Astrocyte (in vitro differentiated cells and primary cell): ENCODE measurements at regions not wholly inside any gene's neighbourhood (a gene's known extent, or its start where the extent isn't known, plus 50 kb on each side); places are given as distances from the start of the nearest gene placed in this dataset.

Experiments
- DNase-seq: peaks from one replicate; pipeline ENCODE4 v3.0.0-alpha.2; 2010; ENCODE audit warnings: low read depth
- FAIRE-seq: peaks from 2 replicates; lab custom pipeline; 2011; peaks lifted over from hg19 to GRCh38; lab: Jason Lieb, UNC
- H2AFZ ChIP-seq: 2 replicates; pipeline ENCODE4 v1.6.0; 2012; ENCODE audit warnings: low read depth, low read length, inconsistent platforms
- H3K27ac ChIP-seq: 2 replicates; pipeline ENCODE4 v1.5.1; 2011; ENCODE audit warnings: low read depth, low read length, inconsistent platforms
- H3K27me3 ChIP-seq: 2 replicates; pipeline ENCODE4 v1.6.0; 2011; ENCODE audit warnings: low read length, inconsistent platforms; ENCODE audit not compliant: insufficient read depth
- H3K36me3 ChIP-seq: 2 replicates; pipeline ENCODE4 v1.5.1; 2011; ENCODE audit warnings: low read length, inconsistent platforms; ENCODE audit not compliant: insufficient read depth
- H3K4me1 ChIP-seq: 2 replicates; pipeline ENCODE4 v1.5.1; 2011; ENCODE audit warnings: low read length, inconsistent platforms; ENCODE audit not compliant: insufficient read depth
- H3K4me2 ChIP-seq: 2 replicates; pipeline ENCODE4 v1.6.0; 2012; ENCODE audit warnings: low read length, inconsistent platforms
- H3K4me3 ChIP-seq: 2 replicates; pipeline ENCODE4 v1.5.1; 2011; ENCODE audit warnings: low read depth, mild to moderate bottlenecking, low read length, inconsistent platforms; ENCODE audit not compliant: insufficient read depth
- H3K79me2 ChIP-seq: 2 replicates; pipeline ENCODE4 v1.6.0; 2012; ENCODE audit warnings: mild to moderate bottlenecking, low read length, inconsistent platforms; ENCODE audit not compliant: insufficient read depth
- H3K9ac ChIP-seq: 2 replicates; pipeline ENCODE4 v1.6.0; 2012; ENCODE audit warnings: mild to moderate bottlenecking, low read length, inconsistent platforms
- H3K9me3 ChIP-seq: 2 replicates; pipeline ENCODE4 v1.5.1; 2012; ENCODE audit warnings: low read depth, mild to moderate bottlenecking, low read length, inconsistent platforms; ENCODE audit not compliant: insufficient read depth
- H4K20me1 ChIP-seq: 2 replicates; pipeline ENCODE4 v1.6.0; 2012; ENCODE audit warnings: low read length, inconsistent platforms; ENCODE audit not compliant: insufficient read depth
- H3K27ac Mint-ChIP-seq: one replicate; pipeline ENCODE4 v1.8.0; 2021; ENCODE audit warnings: mild to moderate bottlenecking, mixed read lengths; ENCODE audit not compliant: unreplicated experiment
- H3K27me3 Mint-ChIP-seq: one replicate; pipeline ENCODE4 v1.8.0; 2021; ENCODE audit warnings: low read depth, mixed read lengths; ENCODE audit not compliant: unreplicated experiment
- H3K36me3 Mint-ChIP-seq: one replicate; pipeline ENCODE4 v1.8.0; 2021; ENCODE audit warnings: low read depth, mixed read lengths; ENCODE audit not compliant: unreplicated experiment
- H3K4me1 Mint-ChIP-seq: one replicate; pipeline ENCODE4 v1.8.0; 2021; ENCODE audit warnings: low read depth, mixed read lengths; ENCODE audit not compliant: unreplicated experiment
- H3K4me3 Mint-ChIP-seq: one replicate; pipeline ENCODE4 v1.8.0; 2021; ENCODE audit warnings: mild to moderate bottlenecking, moderate library complexity, mixed read lengths; ENCODE audit not compliant: unreplicated experiment
- H3K9me3 Mint-ChIP-seq: one replicate; pipeline ENCODE4 v1.8.0; 2021; ENCODE audit warnings: mild to moderate bottlenecking, mixed read lengths; ENCODE audit not compliant: unreplicated experiment
- CTCF ChIP-seq: IDR thresholded peaks from 2 replicates; pipeline ENCODE4 v1.5.1; 2011; ENCODE audit warnings: low read depth, mild to moderate bottlenecking, inconsistent platforms, low read length, moderate library complexity; ENCODE audit not compliant: insufficient read depth
- EZH2 ChIP-seq: IDR thresholded peaks from 2 replicates; pipeline ENCODE4 v1.6.1; 2012; ENCODE audit warnings: mild to moderate bottlenecking, low read length, inconsistent platforms; ENCODE audit not compliant: insufficient read depth

GRCh38 chr4:25984796-25985195, 70.8 kb downstream of the SMIM20 start:
- peaks cover 3% of the 10 kb centered on the region for H3K27me3 ChIP-seq
- no peaks in the 10 kb centered on the region for H3K9me3 ChIP-seq
- no peak overlapping the region for H3K27ac ChIP-seq
- no peak overlapping the region for H3K4me3 Mint-ChIP-seq
- TF ChIP-seq CTCF (no peak), EZH2 (no peak)
- H3K9me3 Mint-ChIP-seq: no peaks in the 10 kb centered on the region
- no peaks in the 10 kb centered on the region for H3K79me2 ChIP-seq
- no peaks in the 10 kb centered on the region for H3K4me1 ChIP-seq
- no peaks in the 10 kb centered on the region for H3K4me1 Mint-ChIP-seq
- no peak overlapping the region for H3K27ac Mint-ChIP-seq
- no peak overlapping the region for H3K4me3 ChIP-seq
- H3K27me3 Mint-ChIP-seq: peaks cover 28% of the 10 kb centered on the region
- H2AFZ ChIP-seq: no peak overlapping the region
- H3K36me3 ChIP-seq: no peaks in the 10 kb centered on the region
- H4K20me1 ChIP-seq: no peaks in the 10 kb centered on the region
- H3K36me3 Mint-ChIP-seq: no peaks in the 10 kb centered on the region
- H3K9ac ChIP-seq: no peak overlapping the region
- H3K4me2 ChIP-seq: no peak overlapping the region
- no peak for FAIRE-seq
- no peak for DNase-seq

DNA sequence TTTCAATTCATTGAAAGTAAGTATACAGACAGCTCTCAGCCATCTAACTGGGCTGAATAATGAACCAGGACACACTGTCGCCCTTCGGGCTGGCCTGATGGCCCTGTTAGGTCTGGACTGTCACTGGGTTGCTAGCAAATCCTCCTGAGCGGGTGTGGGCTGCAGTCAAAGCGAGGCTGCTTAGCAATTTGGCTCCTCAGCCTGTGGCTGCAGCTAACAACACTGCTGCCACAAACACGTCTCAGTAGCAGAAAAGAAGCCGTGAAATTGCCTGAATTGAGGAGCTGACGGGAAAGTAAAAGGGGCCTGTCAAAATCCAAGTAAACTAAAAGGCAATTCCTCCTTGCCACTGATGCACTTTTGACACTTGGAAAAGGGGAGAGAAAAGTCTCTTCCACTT, 72.8 kb downstream of the SMIM20 start:
- no peak overlapping the region for H3K27ac Mint-ChIP-seq
- no peak overlapping the region for H3K4me2 ChIP-seq
- H2AFZ ChIP-seq: no peak overlapping the region
- H3K27me3 Mint-ChIP-seq: peaks cover 28% of the 10 kb centered on the region
- FAIRE-seq (no peak), DNase-seq (no peak)
- no peak for TF ChIP-seq CTCF
- no peak overlapping the region for H3K9ac ChIP-seq
- no peak overlapping the region for H3K27ac ChIP-seq
- H3K79me2 ChIP-seq: no peaks in the 10 kb centered on the region
- H3K4me1 Mint-ChIP-seq: no peaks in the 10 kb centered on the region
- H3K27me3 ChIP-seq: peaks cover 3% of the 10 kb centered on the region
- no peaks in the 10 kb centered on the region for H3K9me3 Mint-ChIP-seq
- H3K4me1 ChIP-seq: no peaks in the 10 kb centered on the region
- H4K20me1 ChIP-seq: no peaks in the 10 kb centered on the region
- no peaks in the 10 kb centered on the region for H3K36me3 Mint-ChIP-seq
- H3K36me3 ChIP-seq: no peaks in the 10 kb centered on the region
- no peak overlapping the region for H3K4me3 ChIP-seq
- no peaks in the 10 kb centered on the region for H3K9me3 ChIP-seq
- no peak overlapping the region for H3K4me3 Mint-ChIP-seq

DNA sequence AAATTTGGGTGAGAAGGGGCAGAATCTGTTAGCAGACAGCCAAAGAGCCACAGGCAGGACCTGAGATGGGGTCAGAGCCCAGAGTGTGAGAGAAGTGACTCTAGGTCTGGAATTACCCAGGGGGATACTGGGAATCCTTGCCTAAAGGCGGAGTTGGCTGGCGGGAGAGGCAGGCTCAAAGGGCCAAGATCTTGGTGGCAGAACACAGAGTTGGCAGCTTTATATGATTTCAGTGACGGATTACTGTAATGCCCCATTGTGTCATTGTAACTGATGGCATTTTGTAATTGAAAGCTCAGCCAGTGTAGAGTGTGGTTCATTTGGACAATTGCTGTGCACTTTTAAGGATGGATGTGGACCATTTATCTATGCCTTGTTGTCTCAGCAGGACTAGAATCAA, 77.3 kb downstream of the SMIM20 start:
- no peak overlapping the region for H3K4me3 ChIP-seq
- H3K27ac ChIP-seq: no peak overlapping the region

More for the DNA sequence above, 77.3 kb downstream of the SMIM20 start:
- Mint-ChIP-seq H3K9me3 (no peaks in the 10 kb centered on the region), H3K27me3 (peaks cover 15% of the 10 kb centered on the region), H3K4me1 (peaks cover 2% of the 10 kb centered on the region), H3K36me3 (no peaks in the 10 kb centered on the region), H3K27ac (no peak overlapping the region), H3K4me3 (no peak overlapping the region)
- no peaks in the 10 kb centered on the region for H3K36me3 ChIP-seq
- no peak for DNase-seq
- TF ChIP-seq CTCF: no peak
- TF ChIP-seq EZH2: no peak
- no peak overlapping the region for H3K4me2 ChIP-seq
- no peak overlapping the region for H2AFZ ChIP-seq
- H3K27me3 ChIP-seq: peaks cover 3% of the 10 kb centered on the region
- no peak overlapping the region for H3K9ac ChIP-seq
- no peaks in the 10 kb centered on the region for H4K20me1 ChIP-seq
- no peak for FAIRE-seq
- no peaks in the 10 kb centered on the region for H3K9me3 ChIP-seq
- no peaks in the 10 kb centered on the region for H3K79me2 ChIP-seq
- no peaks in the 10 kb centered on the region for H3K4me1 ChIP-seq
